Glutamatergic neuron (in vitro differentiated cells): ENCODE measurements at regions not wholly inside any gene's neighbourhood (a gene's known extent, or its start where the extent isn't known, plus 50 kb on each side); places are given as distances from the start of the nearest gene placed in this dataset.

ENCODE experiments used
- DNase-seq: peaks from one replicate; pipeline ENCODE4 v3.0.0; 2022
- H3K27ac Mint-ChIP-seq: one replicate; pipeline ENCODE4 v1.8.0; 2020; ENCODE audit warnings: mild to moderate bottlenecking, mixed read lengths, inconsistent platforms; ENCODE audit not compliant: unreplicated experiment
- H3K27me3 Mint-ChIP-seq: one replicate; pipeline ENCODE4 v1.8.0; 2020; ENCODE audit warnings: mild to moderate bottlenecking, moderate library complexity, mixed read lengths, inconsistent platforms; ENCODE audit not compliant: unreplicated experiment
- H3K36me3 Mint-ChIP-seq: one replicate; pipeline ENCODE4 v1.8.0; 2020; ENCODE audit warnings: mild to moderate bottlenecking, mixed read lengths, inconsistent platforms; ENCODE audit not compliant: unreplicated experiment
- H3K4me1 Mint-ChIP-seq: one replicate; pipeline ENCODE4 v1.8.0; 2020; ENCODE audit warnings: mild to moderate bottlenecking, low read depth, mixed read lengths, inconsistent platforms; ENCODE audit not compliant: unreplicated experiment
- H3K4me3 Mint-ChIP-seq: one replicate; pipeline ENCODE4 v1.8.0; 2020; ENCODE audit warnings: mild to moderate bottlenecking, mixed read lengths, inconsistent platforms; ENCODE audit not compliant: unreplicated experiment
- H3K9me3 Mint-ChIP-seq: one replicate; pipeline ENCODE4 v1.8.0; 2020; ENCODE audit warnings: mild to moderate bottlenecking, moderate library complexity, mixed read lengths, inconsistent platforms; ENCODE audit not compliant: unreplicated experiment
- TF ChIP-seq, protein P1 (sequence below): fragments of 200-600 bp; sonication (generic); IDR thresholded peaks from one replicate; pipeline ENCODE4 v1.5.0; 2021; ENCODE audit not compliant: partially characterized antibody, unreplicated experiment

DNA sequence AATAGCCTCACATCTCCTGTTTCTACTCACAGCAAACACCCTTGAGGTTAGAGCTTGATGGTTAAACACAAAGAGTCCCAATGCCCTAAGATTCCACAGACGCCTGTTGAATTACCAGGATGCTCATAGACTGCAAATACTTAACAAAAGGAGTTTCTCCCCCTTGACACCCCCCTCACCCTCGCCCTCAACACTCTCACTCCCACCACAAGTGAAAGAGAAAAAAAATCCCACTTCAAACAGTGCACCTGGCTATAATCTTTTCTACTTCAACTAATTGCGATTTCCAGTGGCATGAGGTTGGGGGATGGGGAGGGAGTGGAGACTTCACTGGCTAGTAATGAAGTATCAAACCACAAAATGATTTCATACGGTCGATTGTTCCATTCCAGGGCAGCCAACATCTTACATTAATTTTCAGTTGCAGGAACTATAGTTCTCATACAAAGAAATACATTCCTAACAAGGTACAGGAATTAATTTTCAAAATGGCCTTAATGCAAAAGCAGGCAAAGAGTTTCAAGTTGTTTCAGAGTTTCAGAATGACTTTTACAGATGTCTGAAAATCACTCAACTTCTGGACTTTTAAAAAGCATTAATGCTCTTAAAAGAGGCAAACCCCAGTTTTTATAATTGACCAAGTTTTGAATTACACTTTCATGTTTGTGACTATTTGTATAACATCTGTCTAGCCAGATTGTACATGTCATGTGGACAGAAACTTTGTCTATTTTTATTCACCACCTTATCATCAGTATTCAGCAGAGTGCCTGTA is 390.7 kb downstream of the C12orf75 start:
- Mint-ChIP-seq H3K4me1 (peaks cover 34% of the 10 kb centered on the region), H3K27me3 (peaks cover 1% of the 10 kb centered on the region), H3K9me3 (peaks cover 4% of the 10 kb centered on the region), H3K27ac (no peak overlapping the region), H3K36me3 (no peaks in the 10 kb centered on the region), H3K4me3 (no peak overlapping the region)
- TF ChIP-seq, protein P1, sequence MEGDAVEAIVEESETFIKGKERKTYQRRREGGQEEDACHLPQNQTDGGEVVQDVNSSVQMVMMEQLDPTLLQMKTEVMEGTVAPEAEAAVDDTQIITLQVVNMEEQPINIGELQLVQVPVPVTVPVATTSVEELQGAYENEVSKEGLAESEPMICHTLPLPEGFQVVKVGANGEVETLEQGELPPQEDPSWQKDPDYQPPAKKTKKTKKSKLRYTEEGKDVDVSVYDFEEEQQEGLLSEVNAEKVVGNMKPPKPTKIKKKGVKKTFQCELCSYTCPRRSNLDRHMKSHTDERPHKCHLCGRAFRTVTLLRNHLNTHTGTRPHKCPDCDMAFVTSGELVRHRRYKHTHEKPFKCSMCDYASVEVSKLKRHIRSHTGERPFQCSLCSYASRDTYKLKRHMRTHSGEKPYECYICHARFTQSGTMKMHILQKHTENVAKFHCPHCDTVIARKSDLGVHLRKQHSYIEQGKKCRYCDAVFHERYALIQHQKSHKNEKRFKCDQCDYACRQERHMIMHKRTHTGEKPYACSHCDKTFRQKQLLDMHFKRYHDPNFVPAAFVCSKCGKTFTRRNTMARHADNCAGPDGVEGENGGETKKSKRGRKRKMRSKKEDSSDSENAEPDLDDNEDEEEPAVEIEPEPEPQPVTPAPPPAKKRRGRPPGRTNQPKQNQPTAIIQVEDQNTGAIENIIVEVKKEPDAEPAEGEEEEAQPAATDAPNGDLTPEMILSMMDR, result no peak
- DNase-seq, result no peak

DNA sequence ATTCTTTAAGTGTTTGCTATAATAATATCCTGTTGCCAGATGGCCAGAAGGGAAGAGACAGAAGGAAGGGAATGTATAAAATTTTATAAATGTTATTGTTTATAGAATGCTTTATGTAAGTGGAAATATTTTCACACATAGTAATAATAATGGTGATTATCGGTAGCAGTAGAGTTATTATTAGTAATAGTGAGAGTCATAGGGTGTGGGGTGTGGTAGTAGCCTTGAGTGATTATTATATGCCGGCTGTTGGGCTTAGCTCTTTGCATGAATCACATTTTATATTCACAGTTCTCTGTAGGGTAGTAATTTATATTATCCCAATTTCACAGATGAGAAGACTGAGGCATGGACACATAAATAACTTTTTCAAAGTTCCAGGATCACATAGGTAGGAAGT is 391.4 kb downstream of the C12orf75 start:
- Mint-ChIP-seq H3K36me3 (no peaks in the 10 kb centered on the region), H3K4me3 (no peak overlapping the region), H3K4me1 (peaks cover 32% of the 10 kb centered on the region), H3K9me3 (peaks cover 2% of the 10 kb centered on the region), H3K27me3 (peaks cover 1% of the 10 kb centered on the region), H3K27ac (no peak overlapping the region)
- TF ChIP-seq, protein P1, result no peak
- no peak for DNase-seq

DNA sequence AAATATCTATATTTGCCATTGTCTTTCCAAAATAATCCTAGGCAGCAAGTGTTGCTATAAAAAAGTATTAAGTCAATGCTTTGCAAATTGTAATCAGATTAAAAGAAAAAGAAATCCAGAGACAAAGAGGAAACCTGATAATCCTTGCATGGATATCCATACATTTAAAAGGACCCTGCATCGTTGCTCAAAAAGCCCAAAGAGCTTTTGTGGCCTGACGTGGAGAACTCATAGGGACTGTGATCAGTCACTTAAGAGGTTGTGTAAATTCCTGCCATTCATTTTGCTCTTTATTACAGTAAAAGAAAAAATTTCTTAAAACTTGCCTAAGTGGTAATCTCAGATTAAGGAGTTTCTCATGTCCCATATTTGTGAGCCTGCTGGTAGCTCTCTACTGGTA is 392.6 kb downstream of the C12orf75 start:
- peaks cover 30% of the 10 kb centered on the region for H3K4me1 Mint-ChIP-seq
- no peaks in the 10 kb centered on the region for H3K9me3 Mint-ChIP-seq
- H3K4me3 Mint-ChIP-seq, result no peak overlapping the region
- DNase-seq, result no peak
- TF ChIP-seq, protein P1, result no peak
- no peaks in the 10 kb centered on the region for H3K27me3 Mint-ChIP-seq
- H3K36me3 Mint-ChIP-seq, result no peaks in the 10 kb centered on the region
- no peak overlapping the region for H3K27ac Mint-ChIP-seq

DNA sequence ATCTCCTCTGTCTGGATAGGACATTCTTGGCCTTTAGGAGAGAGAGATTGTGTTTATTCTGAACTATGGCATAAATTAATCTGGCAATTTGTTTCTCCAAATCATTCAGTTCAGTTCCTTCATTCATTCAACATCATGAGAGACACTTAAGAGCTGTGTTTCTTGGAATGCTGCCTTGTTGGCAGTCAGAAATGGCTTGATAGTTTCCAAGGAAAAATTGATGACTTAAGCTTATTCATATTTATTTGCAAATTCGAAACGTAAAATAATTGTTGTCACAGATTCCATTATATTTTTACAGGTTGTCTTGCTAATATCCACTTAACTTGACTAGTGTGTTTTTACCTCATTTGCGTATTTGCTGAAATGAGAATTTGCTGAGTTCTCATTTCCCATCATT is 393.0 kb downstream of the C12orf75 start:
- Mint-ChIP-seq H3K27me3 (no peaks in the 10 kb centered on the region), H3K4me3 (no peak overlapping the region), H3K9me3 (no peaks in the 10 kb centered on the region), H3K27ac (no peak overlapping the region), H3K4me1 (peaks cover 27% of the 10 kb centered on the region), H3K36me3 (no peaks in the 10 kb centered on the region)
- no peak for DNase-seq
- TF ChIP-seq, protein P1, result no peak

DNA sequence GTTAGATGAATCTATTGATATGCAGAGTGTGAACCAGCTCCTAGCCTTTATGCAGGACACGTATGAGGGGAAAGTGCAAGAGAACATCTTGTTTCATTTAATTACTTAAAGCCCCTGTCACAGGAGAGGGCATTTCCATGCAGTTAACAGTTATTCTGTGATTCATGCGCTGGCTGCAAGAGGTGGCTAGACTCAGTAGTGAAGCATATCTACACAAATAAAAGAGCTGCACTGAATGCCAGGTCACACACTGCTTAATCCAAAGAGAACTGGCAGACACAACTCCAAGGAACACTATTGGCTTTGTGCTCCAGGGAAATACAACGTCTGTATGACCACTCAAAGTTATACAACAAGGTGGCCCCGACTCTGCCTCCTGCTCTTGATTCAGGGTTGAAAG is 394.1 kb downstream of the C12orf75 start:
- H3K36me3 Mint-ChIP-seq, result no peaks in the 10 kb centered on the region
- DNase-seq, result no peak
- TF ChIP-seq, protein P1, result no peak
- no peak overlapping the region for H3K27ac Mint-ChIP-seq
- H3K27me3 Mint-ChIP-seq, result no peaks in the 10 kb centered on the region
- H3K4me3 Mint-ChIP-seq, result no peak overlapping the region
- H3K4me1 Mint-ChIP-seq, result peaks cover 27% of the 10 kb centered on the region
- no peaks in the 10 kb centered on the region for H3K9me3 Mint-ChIP-seq
